Lower leg skin (tissue), 3 donors: ENCODE measurements at regions not wholly inside any gene's neighbourhood (a gene's known extent, or its start where the extent isn't known, plus 50 kb on each side); places are given as distances from the start of the nearest gene placed in this dataset.

Source experiments
- POLR2A ChIP-seq, 2 donors: fragments of 450-650 bp; IDR thresholded peaks; one replicate each; pipeline ENCODE4 v1.6.1; 2016 to 2017; ENCODE audit warnings: antibody characterized with exemption in 2 of 2, mild to moderate bottlenecking in 1 of 2, moderate library complexity in 1 of 2
- TF ChIP-seq, protein P1 (sequence below), 3 donors: fragments of 450-650 bp; IDR thresholded peaks; one replicate each; pipeline ENCODE4 v1.5.1; 2016; ENCODE audit warnings: antibody characterized with exemption in 3 of 3, mild to moderate bottlenecking in 3 of 3, moderate library complexity in 2 of 3

DNA sequence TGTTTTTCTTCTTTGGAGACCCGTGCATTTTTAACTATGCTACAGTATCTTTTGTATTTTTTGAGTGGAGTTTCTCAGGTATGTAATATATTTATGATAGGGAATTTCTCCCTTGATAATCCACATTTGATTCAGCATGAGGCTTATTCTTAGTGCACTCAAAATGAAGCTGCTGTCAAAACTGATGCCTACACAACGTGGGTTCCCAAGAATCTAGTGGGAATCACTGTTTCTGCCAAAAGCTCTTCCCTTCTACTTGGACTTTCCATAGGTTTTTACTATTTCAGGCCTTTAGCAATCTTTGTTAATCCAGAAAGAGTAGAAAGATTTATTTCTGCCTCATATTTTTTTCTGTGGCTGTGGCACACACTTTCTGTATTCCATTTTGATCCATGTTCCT, 1003.7 kb downstream of the SLITRK5 start:
- TF ChIP-seq, protein P1, sequence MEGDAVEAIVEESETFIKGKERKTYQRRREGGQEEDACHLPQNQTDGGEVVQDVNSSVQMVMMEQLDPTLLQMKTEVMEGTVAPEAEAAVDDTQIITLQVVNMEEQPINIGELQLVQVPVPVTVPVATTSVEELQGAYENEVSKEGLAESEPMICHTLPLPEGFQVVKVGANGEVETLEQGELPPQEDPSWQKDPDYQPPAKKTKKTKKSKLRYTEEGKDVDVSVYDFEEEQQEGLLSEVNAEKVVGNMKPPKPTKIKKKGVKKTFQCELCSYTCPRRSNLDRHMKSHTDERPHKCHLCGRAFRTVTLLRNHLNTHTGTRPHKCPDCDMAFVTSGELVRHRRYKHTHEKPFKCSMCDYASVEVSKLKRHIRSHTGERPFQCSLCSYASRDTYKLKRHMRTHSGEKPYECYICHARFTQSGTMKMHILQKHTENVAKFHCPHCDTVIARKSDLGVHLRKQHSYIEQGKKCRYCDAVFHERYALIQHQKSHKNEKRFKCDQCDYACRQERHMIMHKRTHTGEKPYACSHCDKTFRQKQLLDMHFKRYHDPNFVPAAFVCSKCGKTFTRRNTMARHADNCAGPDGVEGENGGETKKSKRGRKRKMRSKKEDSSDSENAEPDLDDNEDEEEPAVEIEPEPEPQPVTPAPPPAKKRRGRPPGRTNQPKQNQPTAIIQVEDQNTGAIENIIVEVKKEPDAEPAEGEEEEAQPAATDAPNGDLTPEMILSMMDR (IDR thresholded peaks at IDR 0.05) = no peak
- no peak for TF ChIP-seq POLR2A (IDR thresholded peaks at IDR 0.05)
